Eye (tissue), 1 donor: ENCODE measurements at regions not wholly inside any gene's neighbourhood (a gene's known extent, or its start where the extent isn't known, plus 50 kb on each side); places are given as distances from the start of the nearest gene placed in this dataset.
A peak's percentile ranks its signal among the peaks of the same experiment; 100 is the strongest.
"Not testable (repeated sequence)": the region's sequence is repeated elsewhere in the genome, so short reads cannot be mapped to it uniquely, and the experiment has no call there.

Experiments used
- DNase-seq: peaks from one replicate; pipeline ENCODE4 v3.0.0-alpha.2; 2015

- no peak for DNase-seq
Measured at GRCh38 chrX:139198936-139199335, 331.6 kb upstream of the F9 start.

- DNase-seq, result no peak
Measured at GRCh38 chrX:139196890-139197289, 333.6 kb upstream of the F9 start.

GRCh38 chrX:139194571-139195280, 335.8 kb upstream of the F9 start:
- peak; percentile 56 for DNase-seq

- DNase-seq, result no peak
Measured at GRCh38 chrX:139192386-139192961, 338.1 kb upstream of the F9 start.

GRCh38 chrX:139191746-139192385, 338.7 kb upstream of the F9 start:
- DNase-seq, result no peak

- DNase-seq, result no peak
Measured at GRCh38 chrX:139191286-139191685, 339.3 kb upstream of the F9 start.

GRCh38 chrX:139187738-139188137, 342.8 kb upstream of the F9 start:
- DNase-seq, result no peak

- no peak for DNase-seq
Measured at GRCh38 chrX:139186991-139187390, 343.5 kb upstream of the F9 start.

GRCh38 chrX:139179592-139179991, 350.9 kb upstream of the F9 start:
- DNase-seq, result no peak

- DNase-seq, result no peak
Measured at GRCh38 chrX:139178980-139179379, 351.6 kb upstream of the F9 start.

GRCh38 chrX:139172731-139173130, 357.8 kb upstream of the F9 start:
- no peak for DNase-seq

- DNase-seq, result no peak
Measured at GRCh38 chrX:139170526-139171173, 359.9 kb upstream of the F9 start.

- no peak for DNase-seq
Measured at GRCh38 chrX:139167282-139167681, 363.3 kb upstream of the F9 start.

- DNase-seq, result no peak
Measured at GRCh38 chrX:139158256-139158655, 372.3 kb upstream of the F9 start.

GRCh38 chrX:139156356-139156755, 374.2 kb upstream of the F9 start:
- no peak for DNase-seq

GRCh38 chrX:139146625-139147024, 383.9 kb upstream of the F9 start:
- DNase-seq, result not testable (repeated sequence)

- DNase-seq, result no peak
Measured at GRCh38 chrX:139141370-139141769, 389.2 kb upstream of the F9 start.

- no peak for DNase-seq
Measured at GRCh38 chrX:139134316-139134715, 396.2 kb upstream of the F9 start.

- peak; percentile 8 for DNase-seq
Measured at GRCh38 chrX:139126493-139126892, 404.0 kb upstream of the F9 start.

GRCh38 chrX:139125916-139126315, 404.6 kb upstream of the F9 start:
- no peak for DNase-seq

- DNase-seq, result no peak
Measured at GRCh38 chrX:139121616-139122286, 408.8 kb upstream of the F9 start.

- DNase-seq, result no peak
Measured at GRCh38 chrX:139120760-139121159, 409.2 kb upstream of the FGF13 start.

- no peak for DNase-seq
Measured at GRCh38 chrX:139113708-139114107, 402.2 kb upstream of the FGF13 start.
